BE2C (cell line): ENCODE measurements at regions not wholly inside any gene's neighbourhood (a gene's known extent, or its start where the extent isn't known, plus 50 kb on each side); places are given as distances from the start of the nearest gene placed in this dataset.
A peak's percentile ranks its signal among the peaks of the same experiment; 100 is the strongest.

Experiments used
- DNase-seq: peaks from one replicate; pipeline ENCODE4 v3.0.0-alpha.2; 2020
- H3K27me3 ChIP-seq: fragments of 250-450 bp; sonication (Bioruptor Pico); 2 replicates; pipeline ENCODE4 v1.5.1; 2020; ENCODE audit warnings: mild to moderate bottlenecking
- H3K36me3 ChIP-seq: fragments of 250-450 bp; sonication (Bioruptor Pico); 2 replicates; pipeline ENCODE4 v1.5.1; 2020; ENCODE audit warnings: mild to moderate bottlenecking
- H3K4me1 ChIP-seq: fragments of 250-450 bp; sonication (Bioruptor Pico); 2 replicates; pipeline ENCODE4 v1.5.1; 2020
- H3K4me3 ChIP-seq: 2 replicates; pipeline ENCODE4 v1.5.1; 2011; ENCODE audit warnings: low read depth, low read length
- H3K9me3 ChIP-seq: fragments of 250-450 bp; sonication (Bioruptor Pico); 2 replicates; pipeline ENCODE4 v1.5.1; 2020
- CTCF ChIP-seq: IDR thresholded peaks from 2 replicates; pipeline ENCODE4 v1.5.1; 2012; ENCODE audit warnings: mild to moderate bottlenecking, low read depth, low read length

GRCh38 chr11:33514079-33514925, 186.3 kb downstream of the C11orf91 start:
- H3K27me3 ChIP-seq = no peaks in the 10 kb centered on the region
- TF ChIP-seq CTCF = no peak
- H3K4me1 ChIP-seq = no peaks in the 10 kb centered on the region

GRCh38 chr11:33509632-33510031, 191.0 kb downstream of the C11orf91 start:
- Histone ChIP-seq H3K9me3 (no peaks in the 10 kb centered on the region), H3K27me3 (no peaks in the 10 kb centered on the region), H3K4me3 (no peak overlapping the region), H3K36me3 (no peaks in the 10 kb centered on the region), H3K4me1 (no peaks in the 10 kb centered on the region)
- no peak for TF ChIP-seq CTCF
- no peak for DNase-seq

More at GRCh38 chr11:33514079-33514925, 186.3 kb downstream of the C11orf91 start:
- no peak overlapping the region for H3K4me3 ChIP-seq
- no peaks in the 10 kb centered on the region for H3K9me3 ChIP-seq
- H3K36me3 ChIP-seq = no peaks in the 10 kb centered on the region
- DNase-seq = no peak

- TF ChIP-seq CTCF = no peak
- no peaks in the 10 kb centered on the region for H3K4me1 ChIP-seq
- no peak overlapping the region for H3K4me3 ChIP-seq
- no peaks in the 10 kb centered on the region for H3K9me3 ChIP-seq
- H3K36me3 ChIP-seq = no peaks in the 10 kb centered on the region
- H3K27me3 ChIP-seq = no peaks in the 10 kb centered on the region
- peak; percentile 9 for DNase-seq
These were observed 192.7 kb downstream of the C11orf91 start for GRCh38 chr11:33507967-33508366.

- Histone ChIP-seq H3K4me1 (no peaks in the 10 kb centered on the region), H3K9me3 (no peaks in the 10 kb centered on the region)
- no peak for TF ChIP-seq CTCF
These were observed 193.3 kb downstream of the C11orf91 start for GRCh38 chr11:33507356-33507755.

GRCh38 chr11:33505093-33505492, 195.5 kb downstream of the C11orf91 start:
- Histone ChIP-seq H3K27me3 (no peaks in the 10 kb centered on the region), H3K4me1 (no peaks in the 10 kb centered on the region), H3K9me3 (no peaks in the 10 kb centered on the region), H3K36me3 (no peaks in the 10 kb centered on the region), H3K4me3 (no peak overlapping the region)
- DNase-seq = no peak
- no peak for TF ChIP-seq CTCF

More at GRCh38 chr11:33507356-33507755, 193.3 kb downstream of the C11orf91 start:
- DNase-seq = no peak
- H3K36me3 ChIP-seq = no peaks in the 10 kb centered on the region
- no peaks in the 10 kb centered on the region for H3K27me3 ChIP-seq
- no peak overlapping the region for H3K4me3 ChIP-seq

GRCh38 chr11:33500861-33501479, 199.7 kb downstream of the C11orf91 start:
- TF ChIP-seq CTCF = no peak
- H3K9me3 ChIP-seq = no peaks in the 10 kb centered on the region

More at GRCh38 chr11:33500861-33501479, 199.7 kb downstream of the C11orf91 start:
- H3K4me3 ChIP-seq = no peak overlapping the region
- H3K4me1 ChIP-seq = no peaks in the 10 kb centered on the region
- DNase-seq = no peak
- H3K36me3 ChIP-seq = no peaks in the 10 kb centered on the region
- no peaks in the 10 kb centered on the region for H3K27me3 ChIP-seq
